ENCODE measurements at regions not wholly inside any gene's neighbourhood (a gene's known extent, or its start where the extent isn't known, plus 50 kb on each side); places are given as distances from the start of the nearest gene placed in this dataset.

GRCh38 chr6:71642120-71642519 lies 244.2 kb upstream of the RIMS1 start:
- no peak for TF ChIP-seq CTCF (IDR thresholded peaks at IDR 0.05 in 4 of 5, conservative IDR thresholded peaks at IDR 0.05 in 1 of 5)
- TF ChIP-seq POLR2A (IDR thresholded peaks at IDR 0.05) = no peak
